ENCODE measurements at regions not wholly inside any gene's neighbourhood (a gene's known extent, or its start where the extent isn't known, plus 50 kb on each side); places are given as distances from the start of the nearest gene placed in this dataset.
"Not testable (repeated sequence)": the region's sequence is repeated elsewhere in the genome, so short reads cannot be mapped to it uniquely, and the experiment has no call there.

GRCh38 chr6:4677011-4677750, 99.0 kb upstream of the CDYL start:
- no peak for DNase-seq

- no peak for DNase-seq
Observed at GRCh38 chr6:4676016-4676415, 100.2 kb upstream of the CDYL start.

- no peak for DNase-seq
Observed at GRCh38 chr6:4675121-4675520, 101.1 kb upstream of the CDYL start.

- DNase-seq = no peak
Observed at GRCh38 chr6:4673861-4674260, 102.3 kb upstream of the CDYL start.

- DNase-seq = no peak
Observed at GRCh38 chr6:4672772-4673171, 103.4 kb upstream of the CDYL start.

GRCh38 chr6:4671587-4672115, 104.6 kb upstream of the CDYL start:
- DNase-seq = no peak

GRCh38 chr6:4670824-4671409, 105.3 kb upstream of the CDYL start:
- DNase-seq = no peak

GRCh38 chr6:4670290-4670689, 105.9 kb upstream of the CDYL start:
- peak in 17 of 58 donors; percentile 2 to 46 (median 17) for DNase-seq

- no peak for DNase-seq
Observed at GRCh38 chr6:4668271-4669179, 107.7 kb upstream of the CDYL start.

- no peak for DNase-seq
Observed at GRCh38 chr6:4667591-4667990, 108.6 kb upstream of the CDYL start.

- DNase-seq = no peak
Observed at GRCh38 chr6:4666886-4667513, 109.2 kb upstream of the CDYL start.

GRCh38 chr6:4665489-4666417, 110.5 kb upstream of the CDYL start:
- no peak for DNase-seq

GRCh38 chr6:4664911-4665310, 111.3 kb upstream of the CDYL start:
- DNase-seq = no peak

GRCh38 chr6:4664117-4664626, 112.0 kb upstream of the CDYL start:
- DNase-seq = peak in 44 of 58 donors; percentile 4 to 77 (median 47)

- no peak for DNase-seq
Observed at GRCh38 chr6:4662886-4663285, 113.3 kb upstream of the CDYL start.

GRCh38 chr6:4661391-4661790, 114.8 kb upstream of the CDYL start:
- no peak for DNase-seq

GRCh38 chr6:4660377-4661321, 115.6 kb upstream of the CDYL start:
- DNase-seq = no peak

- DNase-seq = not testable (repeated sequence)
Observed at GRCh38 chr6:4659719-4660118, 116.5 kb upstream of the CDYL start.

GRCh38 chr6:4658486-4658885, 117.7 kb upstream of the CDYL start:
- no peak for DNase-seq

All from anterior cingulate cortex (tissue), 58 donors.